ENCODE measurements at regions not wholly inside any gene's neighbourhood (a gene's known extent, or its start where the extent isn't known, plus 50 kb on each side); places are given as distances from the start of the nearest gene placed in this dataset.

DNA sequence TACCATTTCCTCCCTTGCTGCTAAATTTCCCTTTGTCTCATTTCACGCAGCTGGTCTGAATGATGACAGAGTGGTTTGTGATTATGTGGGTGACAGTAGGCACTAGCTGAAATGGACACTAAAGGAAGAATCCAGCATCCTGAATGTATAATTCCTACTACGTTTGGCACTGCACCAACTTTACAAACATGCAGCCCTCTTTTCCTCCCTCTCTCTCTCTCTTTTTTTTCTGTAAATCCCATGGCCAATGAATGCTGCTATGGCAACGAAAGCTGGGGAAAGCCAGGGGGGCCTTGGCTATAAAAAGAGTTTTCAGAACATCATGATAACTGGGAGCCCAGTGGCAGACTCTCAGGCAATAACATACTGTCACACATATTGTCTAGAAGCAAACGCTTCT, 367.2 kb upstream of the AGTR1 start:
- TF ChIP-seq, protein P1, sequence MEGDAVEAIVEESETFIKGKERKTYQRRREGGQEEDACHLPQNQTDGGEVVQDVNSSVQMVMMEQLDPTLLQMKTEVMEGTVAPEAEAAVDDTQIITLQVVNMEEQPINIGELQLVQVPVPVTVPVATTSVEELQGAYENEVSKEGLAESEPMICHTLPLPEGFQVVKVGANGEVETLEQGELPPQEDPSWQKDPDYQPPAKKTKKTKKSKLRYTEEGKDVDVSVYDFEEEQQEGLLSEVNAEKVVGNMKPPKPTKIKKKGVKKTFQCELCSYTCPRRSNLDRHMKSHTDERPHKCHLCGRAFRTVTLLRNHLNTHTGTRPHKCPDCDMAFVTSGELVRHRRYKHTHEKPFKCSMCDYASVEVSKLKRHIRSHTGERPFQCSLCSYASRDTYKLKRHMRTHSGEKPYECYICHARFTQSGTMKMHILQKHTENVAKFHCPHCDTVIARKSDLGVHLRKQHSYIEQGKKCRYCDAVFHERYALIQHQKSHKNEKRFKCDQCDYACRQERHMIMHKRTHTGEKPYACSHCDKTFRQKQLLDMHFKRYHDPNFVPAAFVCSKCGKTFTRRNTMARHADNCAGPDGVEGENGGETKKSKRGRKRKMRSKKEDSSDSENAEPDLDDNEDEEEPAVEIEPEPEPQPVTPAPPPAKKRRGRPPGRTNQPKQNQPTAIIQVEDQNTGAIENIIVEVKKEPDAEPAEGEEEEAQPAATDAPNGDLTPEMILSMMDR (IDR thresholded peaks at IDR 0.05; ENCODE audit: poor library complexity, severe bottlenecking): no peak
- TF ChIP-seq EZH2 (IDR thresholded peaks at IDR 0.05; ENCODE audit: borderline replicate concordance, insufficient read depth, low read length, poor library complexity, severe bottlenecking): no peak
- TF ChIP-seq POLR2AphosphoS5 (IDR thresholded peaks at IDR 0.05): no peak
- TF ChIP-seq EP300 (conservative IDR thresholded peaks at IDR 0.05; ENCODE audit: poor library complexity, severe bottlenecking): no peak
